ENCODE measurements at regions not wholly inside any gene's neighbourhood (a gene's known extent, or its start where the extent isn't known, plus 50 kb on each side); places are given as distances from the start of the nearest gene placed in this dataset.

- no peaks in the 10 kb centered on the region for H3K9me2 ChIP-seq (replicated peaks; ENCODE audit: insufficient read depth)
- 47% methylated on average over 2 of the region's 2 CpGs for WGBS (ENCODE audit: low lambda C conversion rate, missing lambda C conversion rate)
- TF ChIP-seq EZH2phosphoT487 (IDR thresholded peaks at IDR 0.05; ENCODE audit: low read depth, severe bottlenecking, unreplicated experiment), result no peak
- TF ChIP-seq EZH2 (IDR thresholded peaks at IDR 0.05; ENCODE audit: borderline replicate concordance), result no peak
- TF ChIP-seq CTCF (IDR thresholded peaks at IDR 0.05; ENCODE audit: poor library complexity), result no peak
- no peaks in the 10 kb centered on the region for H3K36me3 ChIP-seq (replicated peaks; ENCODE audit: insufficient read depth, low read depth)
- peak; percentile 47 for DNase-seq (ENCODE audit: low spot score)
- H3K4me1 ChIP-seq (ENCODE audit: insufficient read depth), result peaks cover 3% of the 10 kb centered on the region
- no peaks in the 10 kb centered on the region for H3K27me3 ChIP-seq
- H3K79me2 ChIP-seq, result no peaks in the 10 kb centered on the region
- no peak overlapping the region for H2AFZ ChIP-seq
- peak overlapping the region; percentile 10 for H3K27ac ChIP-seq
- no peak overlapping the region for H3K4me3 ChIP-seq
- no peaks in the 10 kb centered on the region for H3K9me3 ChIP-seq (ENCODE audit: low read depth)
- H3K4me2 ChIP-seq, result peak overlapping the region; percentile 3
- no peaks in the 10 kb centered on the region for H4K20me1 ChIP-seq (ENCODE audit: insufficient read depth, poor library complexity, severe bottlenecking)
Observed at GRCh38 chr2:226378753-226379705, 420.6 kb downstream of the IRS1 start.

- H3K36me3 ChIP-seq (replicated peaks; ENCODE audit: insufficient read depth, low read depth), result no peaks in the 10 kb centered on the region
- WGBS (ENCODE audit: low lambda C conversion rate, missing lambda C conversion rate), result 73% methylated on average over 4 of the region's 4 CpGs
- no peaks in the 10 kb centered on the region for H3K9me3 ChIP-seq (ENCODE audit: low read depth)
- H2AFZ ChIP-seq, result no peak overlapping the region
- H4K20me1 ChIP-seq (ENCODE audit: insufficient read depth, poor library complexity, severe bottlenecking), result no peaks in the 10 kb centered on the region
- no peaks in the 10 kb centered on the region for H3K9me2 ChIP-seq (replicated peaks; ENCODE audit: insufficient read depth)
- H3K4me1 ChIP-seq (ENCODE audit: insufficient read depth), result peaks cover 3% of the 10 kb centered on the region
- H3K4me2 ChIP-seq, result no peak overlapping the region
- DNase-seq (ENCODE audit: low spot score), result no peak
- no peak overlapping the region for H3K27ac ChIP-seq
- no peaks in the 10 kb centered on the region for H3K79me2 ChIP-seq
- TF ChIP-seq EZH2 (IDR thresholded peaks at IDR 0.05; ENCODE audit: borderline replicate concordance), result no peak
- no peak for TF ChIP-seq CTCF (IDR thresholded peaks at IDR 0.05; ENCODE audit: poor library complexity)
- TF ChIP-seq EZH2phosphoT487 (IDR thresholded peaks at IDR 0.05; ENCODE audit: low read depth, severe bottlenecking, unreplicated experiment), result no peak
- H3K4me3 ChIP-seq, result no peak overlapping the region
- H3K27me3 ChIP-seq, result no peaks in the 10 kb centered on the region
Observed at GRCh38 chr2:226376516-226377180, 423.0 kb downstream of the IRS1 start.

- no peak overlapping the region for H3K4me3 ChIP-seq
Observed at GRCh38 chr2:226366920-226367319, 432.7 kb downstream of the IRS1 start.

More at GRCh38 chr2:226366920-226367319, 432.7 kb downstream of the IRS1 start:
- no peak overlapping the region for H3K4me2 ChIP-seq
- no peaks in the 10 kb centered on the region for H3K9me3 ChIP-seq (ENCODE audit: low read depth)
- H3K9me2 ChIP-seq (replicated peaks; ENCODE audit: insufficient read depth), result no peaks in the 10 kb centered on the region
- no peak overlapping the region for H3K27ac ChIP-seq
- H3K4me1 ChIP-seq (ENCODE audit: insufficient read depth), result no peaks in the 10 kb centered on the region
- no peaks in the 10 kb centered on the region for H4K20me1 ChIP-seq (ENCODE audit: insufficient read depth, poor library complexity, severe bottlenecking)
- TF ChIP-seq EZH2 (IDR thresholded peaks at IDR 0.05; ENCODE audit: borderline replicate concordance) (no peak), CTCF (IDR thresholded peaks at IDR 0.05; ENCODE audit: poor library complexity) (no peak), EZH2phosphoT487 (IDR thresholded peaks at IDR 0.05; ENCODE audit: low read depth, severe bottlenecking, unreplicated experiment) (no peak)
- WGBS (ENCODE audit: low lambda C conversion rate, missing lambda C conversion rate), result 92% methylated on average over 7 of the region's 7 CpGs
- H2AFZ ChIP-seq, result no peak overlapping the region
- H3K79me2 ChIP-seq, result no peaks in the 10 kb centered on the region
- H3K27me3 ChIP-seq, result no peaks in the 10 kb centered on the region
- no peaks in the 10 kb centered on the region for H3K36me3 ChIP-seq (replicated peaks; ENCODE audit: insufficient read depth, low read depth)
- DNase-seq (ENCODE audit: low spot score), result no peak

Data from hepatocyte (in vitro differentiated cells).